GM23338 (cell line): ENCODE measurements at regions not wholly inside any gene's neighbourhood (a gene's known extent, or its start where the extent isn't known, plus 50 kb on each side); places are given as distances from the start of the nearest gene placed in this dataset.

Experiments used
- ATAC-seq: fragments of 200-7000 bp; cut with Tn5 transposase; 3 replicates; pipeline ENCODE4 v1.9.1; 2020
- DNase-seq: peaks from one replicate; pipeline ENCODE4 v3.0.0-alpha.2; 2015; ENCODE audit warnings: low spot score
- H2AFZ ChIP-seq: fragments of 200-600 bp; sonication (generic); 2 replicates; pipeline ENCODE4 v1.8.0; 2016; ENCODE audit warnings: antibody characterized with exemption, mild to moderate bottlenecking, moderate library complexity
- H3F3A ChIP-seq: fragments of 200-600 bp; sonication (generic); replicated peaks from 2 replicates; pipeline ENCODE4 v1.8.0; 2017; ENCODE audit warnings: antibody characterized with exemption, mixed run types, low read depth
- H3K27ac ChIP-seq: fragments of 200-600 bp; sonication (generic); 2 replicates; pipeline ENCODE4 v1.6.1; 2016; ENCODE audit warnings: low read depth
- H3K27me3 ChIP-seq: fragments of 200-600 bp; sonication (generic); 2 replicates; pipeline ENCODE4 v1.8.0; 2016; ENCODE audit warnings: mild to moderate bottlenecking, mixed run types, moderate library complexity; ENCODE audit not compliant: insufficient read depth
- H3K36me3 ChIP-seq: fragments of 200-600 bp; sonication (generic); 2 replicates; pipeline ENCODE4 v1.8.0; 2016; ENCODE audit warnings: mild to moderate bottlenecking; ENCODE audit not compliant: insufficient read depth
- H3K4me1 ChIP-seq: fragments of 200-600 bp; sonication (generic); 2 replicates; pipeline ENCODE4 v1.8.0; 2016; ENCODE audit warnings: mild to moderate bottlenecking, moderate library complexity; ENCODE audit not compliant: insufficient read depth
- H3K4me2 ChIP-seq: fragments of 200-600 bp; sonication (generic); 2 replicates; pipeline ENCODE4 v1.7.1; 2017; ENCODE audit warnings: mixed run types
- H3K4me3 ChIP-seq: fragments of 200-600 bp; sonication (generic); 2 replicates; pipeline ENCODE4 v1.6.1; 2016; ENCODE audit warnings: mixed run types
- H3K79me2 ChIP-seq: fragments of 200-600 bp; sonication (generic); replicated peaks from 2 replicates; pipeline ENCODE4 v1.8.0; 2017; ENCODE audit warnings: mild to moderate bottlenecking; ENCODE audit not compliant: insufficient read depth
- H3K9me2 ChIP-seq: fragments of 200-600 bp; sonication (generic); 2 replicates; pipeline ENCODE4 v1.8.0; 2017; ENCODE audit not compliant: insufficient read depth
- H4K20me1 ChIP-seq: fragments of 200-600 bp; sonication (generic); replicated peaks from 2 replicates; pipeline ENCODE4 v1.8.0; 2017; ENCODE audit warnings: mild to moderate bottlenecking; ENCODE audit not compliant: insufficient read depth
- H3K27ac Mint-ChIP-seq: 2 replicates; pipeline ENCODE4 v1.8.0; 2020; ENCODE audit warnings: inconsistent platforms, mild to moderate bottlenecking, moderate library complexity, mixed read lengths
- H3K27me3 Mint-ChIP-seq: 3 replicates; pipeline ENCODE4 v1.8.0; 2022; ENCODE audit warnings: low read depth, mild to moderate bottlenecking, moderate library complexity, mixed read lengths, inconsistent platforms; ENCODE audit not compliant: insufficient read depth, poor library complexity
- H3K36me3 Mint-ChIP-seq: 3 replicates; pipeline ENCODE4 v1.8.0; 2021; ENCODE audit warnings: low read depth, mild to moderate bottlenecking, inconsistent platforms, moderate library complexity, mixed read lengths
- H3K4me1 Mint-ChIP-seq: 3 replicates; pipeline ENCODE4 v1.8.0; 2020; ENCODE audit warnings: mild to moderate bottlenecking, inconsistent platforms, mixed read lengths
- H3K4me3 Mint-ChIP-seq: 3 replicates; pipeline ENCODE4 v1.8.0; 2021; ENCODE audit warnings: moderate library complexity, mild to moderate bottlenecking, inconsistent platforms, mixed read lengths
- H3K9me3 Mint-ChIP-seq: 3 replicates; pipeline ENCODE4 v1.8.0; 2020; ENCODE audit warnings: moderate library complexity, mild to moderate bottlenecking, inconsistent platforms, mixed read lengths
- CREB1 ChIP-seq: fragments of 250-450 bp; sonication (Bioruptor Pico); IDR thresholded peaks from 2 replicates; pipeline ENCODE4 v1.5.0; 2020; ENCODE audit warnings: low read depth, mild to moderate bottlenecking, moderate library complexity
- CTCF ChIP-seq, 2 experiments: fragments of 200-600 bp in 1 of 2; sonication (generic) in 1 of 2; conservative IDR thresholded peaks; 2 replicates each; pipeline versions ENCODE4 v1.5.1 to v1.6.1; 2016 to 2017; ENCODE audit warnings: antibody characterized with exemption in 2 of 2, low read depth in 2 of 2, mild to moderate bottlenecking in 2 of 2, moderate library complexity in 1 of 2
- ETS1 ChIP-seq: IDR thresholded peaks from 2 replicates; pipeline ENCODE4 v1.6.1; 2016; ENCODE audit warnings: antibody characterized with exemption
- ZNF462 ChIP-seq: fragments of 250-450 bp; sonication (Bioruptor Pico); IDR thresholded peaks from 2 replicates; pipeline ENCODE4 v1.5.0; 2020; ENCODE audit warnings: mild to moderate bottlenecking, moderate library complexity

GRCh38 chr2:118255771-118256372 is 167.6 kb downstream of the INSIG2 start:
- H3K36me3 Mint-ChIP-seq, result no peaks in the 10 kb centered on the region
- TF ChIP-seq ZNF462 (CRISPR knock-in tag) (peak; percentile 96), ETS1 (no peak), CTCF (conservative IDR thresholded peaks at IDR 0.05; ENCODE audit: low read depth in 2 of 2) (no peak), CREB1 (CRISPR knock-in tag) (0 out of 2 replicates have a peak, but pooled peaks have one; percentile 9)
- no peaks in the 10 kb centered on the region; the same call in 2 of the 3 replicates for H3K9me3 Mint-ChIP-seq
- Histone ChIP-seq H2AFZ (peak overlapping the region; percentile 43), H3K79me2 (no peaks in the 10 kb centered on the region), H3K4me2 (peak overlapping the region; percentile 9; the same call in 1 of the 2 replicates), H3K9me2 (peaks cover 9% of the 10 kb centered on the region; the same call in 1 of the 2 replicates), H4K20me1 (no peaks in the 10 kb centered on the region), H3K4me3 (no peak overlapping the region), H3F3A (no peaks in the 10 kb centered on the region), H3K4me1 (peaks cover 4% of the 10 kb centered on the region), H3K27me3 (no peaks in the 10 kb centered on the region), H3K36me3 (no peaks in the 10 kb centered on the region), H3K27ac (no peak overlapping the region)
- DNase-seq (peak; percentile 48), ATAC-seq (peak; percentile 86)
- peaks cover 17% of the 10 kb centered on the region for H3K4me1 Mint-ChIP-seq
- no peak overlapping the region; the same call in 1 of the 2 replicates for H3K27ac Mint-ChIP-seq
- H3K4me3 Mint-ChIP-seq, result no peak overlapping the region; the same call in 2 of the 3 replicates
- peaks cover 7% of the 10 kb centered on the region for H3K27me3 Mint-ChIP-seq
